Heart left ventricle (tissue), 13 donors: ENCODE measurements at regions not wholly inside any gene's neighbourhood (a gene's known extent, or its start where the extent isn't known, plus 50 kb on each side); places are given as distances from the start of the nearest gene placed in this dataset.

Source experiments
- CTCF ChIP-seq, 12 donors: fragments of 200-600 bp; sonication (generic) in 4 of 12; IDR thresholded peaks; one replicate each; pipeline versions ENCODE4 v1.5.0 to v1.8.0; 2018 to 2022; ENCODE audit warnings: antibody characterized with exemption in 12 of 12, mild to moderate bottlenecking in 5 of 12
- POLR2A ChIP-seq, 2 donors: fragments of 450-650 bp; IDR thresholded peaks; one replicate each; pipeline ENCODE4 v1.6.1; 2017; ENCODE audit warnings: antibody characterized with exemption in 2 of 2, mild to moderate bottlenecking in 2 of 2, moderate library complexity in 2 of 2
- donor health status: ischemic (EF 13 %, LVEDD 7.1; RV severe dilation, severe dysfunction).
- donor health status: DM: no; HTN: yes; CAD: no.
- donor health status: DM: no; HTN: no; CAD: no.
- donor health status: ischemic (EF 25% LVEDD 6.9; RV normal size, moderate dysfunction).
- donor health status: ischemic (EF 25% LVEDD 5.7; RV mildly dilated, moderate dysfunction).
- donor health status: ischemic (EF 35%, LVEDD 5.7; RV mildly dilated, moderate dysfunction).
- donor health status: nonischemic (EF 11% LVEDD 7.7; RV severe dilation, severe dysfunction).
- donor health status: DM: yes; HTN: yes; CAD: no.
- donor health status: PGD.
- donor health status: ischemic (EF 29% LVEDD 5.4; RV normal size, mild dysfunction).
- donor health status: nonischemic (EF 23%, LVEDD 6.1; RV moderate dilation, normal function).

DNA sequence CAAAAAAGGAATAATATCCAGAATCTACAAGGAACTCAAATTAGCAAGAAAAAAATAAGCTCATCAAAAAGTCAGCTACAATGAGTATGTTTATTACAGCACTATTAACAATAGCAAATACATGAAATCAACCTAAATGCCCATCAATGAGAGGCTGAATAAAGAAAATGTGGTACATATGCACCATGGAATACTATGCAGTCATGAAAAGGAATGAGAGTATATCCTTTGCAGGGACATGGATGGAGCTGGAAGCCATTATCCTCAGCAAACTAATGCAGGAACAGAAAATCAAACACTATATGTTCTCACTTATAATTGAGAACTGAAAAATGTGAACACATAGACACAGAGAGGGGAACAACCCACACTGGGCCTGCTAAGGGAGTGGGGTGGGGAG lies 178.4 kb upstream of the IRS4 start:
- TF ChIP-seq POLR2A (IDR thresholded peaks at IDR 0.05) (no peak), CTCF (IDR thresholded peaks at IDR 0.05) (no peak)
